ENCODE measurements at regions not wholly inside any gene's neighbourhood (a gene's known extent, or its start where the extent isn't known, plus 50 kb on each side); places are given as distances from the start of the nearest gene placed in this dataset.

DNA sequence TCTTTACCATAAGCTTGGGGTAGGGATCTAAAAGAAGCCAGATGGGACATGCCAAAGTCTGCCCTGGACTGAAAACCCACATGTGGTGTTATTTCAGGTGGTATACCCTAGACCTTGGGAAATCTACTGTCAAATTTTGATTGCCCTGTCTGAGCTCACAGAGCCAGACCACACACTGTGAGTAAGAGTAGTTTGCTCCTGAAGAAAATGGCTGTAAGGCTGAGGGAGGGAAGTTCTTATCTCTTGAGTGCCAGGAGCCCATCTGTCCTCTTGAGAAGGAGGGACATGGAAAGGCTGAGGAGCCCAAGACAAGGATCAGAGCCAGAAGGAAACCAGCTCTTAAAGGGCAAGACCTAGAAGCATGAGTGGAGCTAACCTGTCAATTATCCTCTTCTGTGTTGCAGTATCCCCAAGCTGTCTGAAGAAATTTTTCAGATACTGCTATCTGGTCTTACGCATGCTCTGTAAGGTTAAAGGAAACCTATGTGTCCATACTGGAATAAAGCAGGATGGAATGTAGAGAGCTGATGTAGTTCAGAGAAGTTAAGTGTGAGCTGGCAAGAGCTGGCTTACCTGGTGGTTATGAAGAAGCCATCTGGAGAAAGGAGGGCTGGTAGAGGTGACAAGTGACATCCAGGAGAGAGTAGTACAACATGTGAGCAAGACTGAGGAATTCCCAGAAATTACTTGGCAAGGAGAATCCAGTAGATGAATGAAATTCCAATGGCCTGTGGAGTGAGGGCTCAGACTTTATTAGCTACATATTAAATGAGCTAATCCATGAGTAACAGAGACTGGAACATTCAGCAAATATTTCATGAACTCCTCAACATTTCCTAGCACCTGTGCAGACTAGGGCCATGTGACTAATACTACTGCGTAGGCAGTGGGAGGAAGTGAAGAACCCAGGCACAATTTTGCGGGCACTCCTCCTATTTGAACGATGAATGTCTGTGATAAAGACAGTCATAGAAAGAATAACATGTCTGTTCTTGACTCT lies 389.1 kb upstream of the KIF2A start:
- no peak for DNase-seq (ENCODE audit: low read depth)
- no peak overlapping the region for H3K4me3 ChIP-seq (ENCODE audit: low read depth, low read length)

GRCh38 chr5:61918611-61919010 lies 387.4 kb upstream of the KIF2A start:
- no peak for DNase-seq (ENCODE audit: low read depth)
- H3K4me3 ChIP-seq (ENCODE audit: low read depth, low read length) = no peak overlapping the region

DNA sequence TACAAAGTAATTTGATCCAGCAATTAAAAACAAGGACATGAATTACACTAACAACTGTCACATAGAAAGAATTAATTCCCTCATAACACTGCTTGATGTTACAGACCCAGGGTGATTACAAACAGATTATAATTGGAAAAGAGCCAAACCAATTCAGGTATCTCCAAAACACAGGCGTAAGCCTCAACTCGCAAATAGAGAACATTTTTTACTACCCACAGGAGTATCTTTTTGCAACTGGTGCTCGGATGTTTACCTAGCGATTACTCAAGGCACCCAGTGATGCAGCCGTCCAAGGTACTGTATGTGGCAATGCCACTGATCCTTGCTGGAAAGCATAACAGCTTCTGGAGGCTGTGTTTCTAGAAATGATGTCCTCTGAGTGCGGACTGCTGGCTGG lies 386.1 kb upstream of the KIF2A start:
- H3K4me3 ChIP-seq (ENCODE audit: low read depth, low read length) = no peak overlapping the region
- DNase-seq (ENCODE audit: low read depth) = no peak

DNA sequence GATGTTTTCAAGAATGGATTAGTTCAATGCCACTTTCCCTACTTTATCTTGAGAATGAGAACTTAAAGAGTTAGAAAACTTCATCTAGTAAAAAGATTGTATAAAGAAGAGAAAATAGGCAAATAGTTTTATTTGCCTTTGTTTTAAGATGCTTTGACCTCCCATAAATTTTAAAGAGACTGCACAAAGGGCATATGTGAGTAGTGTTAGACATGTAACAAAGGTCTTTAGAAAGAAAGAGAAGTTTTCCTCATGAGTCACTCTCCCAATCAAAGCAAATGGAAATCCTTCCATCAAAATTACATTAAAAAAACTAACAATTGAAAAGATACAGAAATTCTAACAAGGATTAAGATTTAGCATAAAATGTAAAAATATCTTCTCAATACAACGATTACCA lies 381.8 kb upstream of the KIF2A start:
- no peak overlapping the region for H3K4me3 ChIP-seq (ENCODE audit: low read depth, low read length)
- DNase-seq (ENCODE audit: low read depth) = no peak

DNA sequence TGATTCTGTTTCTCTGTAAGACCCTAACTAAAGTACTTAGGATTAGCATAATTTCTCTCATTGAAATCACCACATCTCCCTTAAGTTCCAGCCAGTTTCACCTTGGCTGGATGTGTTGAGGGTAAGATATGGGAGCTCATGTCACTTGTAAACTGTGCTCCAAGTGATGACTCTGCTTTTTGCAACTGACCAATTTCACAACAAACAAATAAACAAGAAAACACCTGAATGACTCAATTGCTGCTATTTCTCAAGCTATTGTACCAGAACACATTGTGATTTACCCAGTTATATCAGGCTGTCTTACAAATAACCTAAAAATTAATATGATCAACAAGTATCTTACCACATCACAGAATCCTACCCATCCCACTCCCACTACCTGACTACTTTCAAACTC lies 379.1 kb upstream of the KIF2A start:
- H3K4me3 ChIP-seq (ENCODE audit: low read depth, low read length) = no peak overlapping the region
- DNase-seq (ENCODE audit: low read depth) = no peak

DNA sequence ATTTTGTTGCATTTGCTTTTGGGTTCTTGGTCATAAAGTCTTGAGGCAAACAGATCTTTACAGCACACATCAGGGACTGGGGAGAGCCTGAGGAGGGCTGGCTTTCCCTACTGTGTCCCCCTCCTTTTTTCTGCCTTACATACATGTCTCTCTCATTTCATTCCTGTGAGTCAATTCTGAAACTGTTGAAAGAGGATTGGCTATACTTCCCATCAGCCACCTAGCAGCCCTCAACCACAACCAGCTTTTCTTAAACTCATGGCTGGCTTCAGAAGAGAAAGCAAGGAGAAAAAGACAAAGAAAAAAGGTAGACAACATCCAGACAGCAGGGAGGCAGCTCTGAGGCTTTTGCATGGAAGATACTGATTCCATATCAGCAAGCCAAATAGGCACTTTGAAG lies 374.8 kb upstream of the KIF2A start:
- DNase-seq (ENCODE audit: low read depth) = no peak
- H3K4me3 ChIP-seq (ENCODE audit: low read depth, low read length) = no peak overlapping the region

DNA sequence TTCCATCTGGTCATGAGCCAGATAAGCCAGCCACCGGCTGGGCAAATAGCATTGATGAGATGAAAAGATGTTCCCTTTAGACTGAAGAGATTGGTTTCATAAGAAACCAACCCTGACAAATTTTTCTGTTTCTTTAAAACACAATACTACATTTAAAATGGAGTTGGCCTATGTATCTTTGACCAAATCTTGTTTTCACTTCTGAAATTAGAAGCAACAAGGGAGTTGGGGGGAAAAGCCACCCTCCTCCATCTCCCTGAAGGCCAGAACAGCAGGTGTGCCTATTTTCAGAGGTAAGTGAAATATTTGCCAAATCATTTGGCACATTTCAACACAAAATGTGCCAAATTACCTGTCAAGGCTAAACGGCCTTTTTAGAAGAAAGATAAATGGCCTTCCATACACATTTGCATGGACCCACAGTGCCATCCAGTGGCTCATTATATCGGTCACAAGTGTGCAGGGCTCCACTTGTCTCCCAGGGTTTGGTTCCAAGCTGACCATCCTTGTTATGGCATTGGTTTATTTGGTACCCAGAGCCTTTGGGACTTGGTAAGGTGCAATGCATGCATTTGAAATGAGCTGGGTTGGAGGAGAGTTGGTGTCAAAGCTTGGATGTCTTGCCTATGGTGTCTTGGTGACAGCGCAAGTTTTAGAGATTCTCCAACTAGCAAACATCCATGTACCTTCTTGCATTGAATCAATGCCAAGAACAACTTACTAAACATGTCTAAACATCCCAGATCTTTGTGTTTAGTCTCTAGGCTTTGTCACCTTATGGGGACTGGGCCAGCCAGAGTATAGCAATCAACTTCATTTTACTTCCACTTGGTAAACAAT lies 372.0 kb upstream of the KIF2A start:
- no peak overlapping the region for H3K4me3 ChIP-seq (ENCODE audit: low read depth, low read length)
- DNase-seq (ENCODE audit: low read depth) = no peak

DNA sequence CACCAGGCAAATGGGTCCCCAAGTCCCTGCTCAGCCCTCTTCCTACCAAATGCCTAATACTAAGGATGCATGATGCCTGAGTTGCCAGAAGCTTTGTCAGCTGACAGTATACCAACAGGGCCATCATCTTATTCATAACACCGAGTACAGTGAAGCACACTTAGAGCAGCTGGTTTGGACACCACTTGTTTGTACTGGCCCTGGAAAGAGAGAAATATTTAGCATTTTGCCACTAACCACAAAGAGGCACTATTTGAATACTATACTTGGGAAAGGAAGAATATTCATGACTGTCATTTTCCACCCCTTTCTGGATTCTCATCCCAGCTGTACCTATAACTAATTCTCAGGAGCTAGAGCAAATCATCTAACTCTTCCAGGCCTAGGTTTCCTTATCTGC lies 364.4 kb upstream of the KIF2A start:
- H3K4me3 ChIP-seq (ENCODE audit: low read depth, low read length) = no peak overlapping the region
- DNase-seq (ENCODE audit: low read depth) = no peak

- DNase-seq (ENCODE audit: low read depth) = no peak
- no peak overlapping the region for H3K4me3 ChIP-seq (ENCODE audit: low read depth, low read length)
These were observed 363.4 kb upstream of the KIF2A start for GRCh38 chr5:61942462-61943049.

- no peak for DNase-seq (ENCODE audit: low read depth)
- H3K4me3 ChIP-seq (ENCODE audit: low read depth, low read length) = no peak overlapping the region
These were observed 362.3 kb upstream of the KIF2A start for GRCh38 chr5:61943713-61944112.

DNA sequence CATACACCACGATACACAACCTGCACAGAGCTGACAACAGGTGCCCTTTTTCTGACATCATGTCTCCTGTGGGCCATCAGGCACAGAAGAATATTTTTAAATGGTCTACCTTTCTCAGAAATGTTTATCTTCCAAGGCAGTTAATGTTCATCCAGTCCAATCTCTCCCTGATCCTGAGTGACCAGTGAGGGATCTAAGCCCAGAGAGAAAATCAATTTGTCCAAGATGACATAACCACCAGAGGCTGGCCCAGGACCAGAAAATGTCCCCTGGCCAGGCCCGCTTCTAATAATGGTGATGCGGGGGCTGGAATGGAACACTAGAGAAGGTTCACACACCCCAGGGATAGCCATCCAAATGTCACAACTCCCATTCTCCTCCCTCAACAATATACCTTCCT lies 357.9 kb upstream of the KIF2A start:
- no peak for DNase-seq (ENCODE audit: low read depth)
- no peak overlapping the region for H3K4me3 ChIP-seq (ENCODE audit: low read depth, low read length)

DNA sequence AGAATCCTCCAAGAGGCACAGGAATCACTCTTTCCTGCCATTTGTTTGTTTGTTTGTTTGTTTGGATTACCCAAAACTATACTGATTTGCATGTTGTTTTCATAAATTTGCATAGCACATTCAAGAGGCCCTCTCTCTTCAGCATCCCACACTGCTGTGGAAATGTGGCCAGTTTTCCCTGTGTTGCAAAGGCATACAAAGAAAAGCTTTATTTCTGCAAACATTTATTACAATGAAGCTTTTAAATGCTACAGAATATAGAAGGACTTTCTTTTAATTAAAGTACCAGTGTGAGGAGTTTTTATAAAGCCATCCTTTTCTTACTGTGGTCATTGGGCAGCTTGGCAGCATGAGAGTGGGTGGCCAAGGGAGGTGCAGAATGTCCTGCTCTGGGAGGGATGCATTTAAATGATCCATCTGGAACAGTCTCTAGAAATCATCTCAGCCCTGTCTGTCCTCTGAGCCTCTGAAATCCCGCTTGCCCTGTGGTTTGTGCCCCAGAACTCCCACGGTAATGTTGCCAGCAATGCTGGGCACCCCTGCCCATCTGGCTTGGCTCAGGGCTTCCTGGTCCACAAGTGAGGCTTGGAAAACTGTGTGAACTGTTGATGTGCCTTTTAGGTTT lies 356.8 kb upstream of the KIF2A start:
- no peak for DNase-seq (ENCODE audit: low read depth)
- no peak overlapping the region for H3K4me3 ChIP-seq (ENCODE audit: low read depth, low read length)

GRCh38 chr5:61949679-61950435 lies 356.1 kb upstream of the KIF2A start:
- H3K4me3 ChIP-seq (ENCODE audit: low read depth, low read length) = no peak overlapping the region
- no peak for DNase-seq (ENCODE audit: low read depth)

DNA sequence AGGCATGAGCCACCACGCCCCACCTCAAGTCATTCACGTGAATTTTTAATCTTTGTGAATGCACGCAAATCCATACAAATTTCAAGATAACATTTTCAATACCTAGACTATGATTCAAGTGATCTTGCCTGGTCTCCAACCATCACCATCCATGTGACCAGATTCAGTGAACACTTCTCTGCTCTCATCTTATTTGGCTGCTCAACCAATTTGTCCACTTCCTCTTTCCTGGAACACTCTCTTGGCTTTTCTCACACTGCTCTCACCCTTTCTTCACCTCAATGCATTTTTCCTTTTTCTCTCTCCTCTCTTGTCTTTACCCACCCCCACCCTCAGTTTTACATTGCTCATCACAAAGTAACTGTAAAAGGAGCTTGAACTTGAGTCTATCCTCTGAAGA lies 354.7 kb upstream of the KIF2A start:
- H3K4me3 ChIP-seq (ENCODE audit: low read depth, low read length) = no peak overlapping the region
- DNase-seq (ENCODE audit: low read depth) = no peak

DNA sequence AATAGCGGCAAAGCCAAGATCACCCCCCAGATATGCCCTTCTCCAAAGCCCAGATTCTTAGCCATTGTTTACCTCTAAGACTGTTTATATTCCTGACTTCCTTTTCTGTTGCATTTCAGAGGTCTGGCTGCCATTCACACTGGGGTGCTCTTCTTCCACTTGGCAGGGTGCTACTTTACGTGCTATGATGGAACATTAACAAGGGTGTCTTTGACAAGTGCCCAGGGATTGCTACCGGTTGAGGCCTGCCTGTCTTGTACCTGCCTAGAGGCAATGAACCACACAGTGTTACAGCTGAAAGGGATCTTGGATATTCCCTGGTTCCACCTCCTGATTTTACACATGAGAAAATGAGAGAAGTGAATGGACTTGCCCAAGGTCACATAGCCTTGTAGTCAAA lies 352.1 kb upstream of the KIF2A start:
- no peak for DNase-seq (ENCODE audit: low read depth)
- no peak overlapping the region for H3K4me3 ChIP-seq (ENCODE audit: low read depth, low read length)

DNA sequence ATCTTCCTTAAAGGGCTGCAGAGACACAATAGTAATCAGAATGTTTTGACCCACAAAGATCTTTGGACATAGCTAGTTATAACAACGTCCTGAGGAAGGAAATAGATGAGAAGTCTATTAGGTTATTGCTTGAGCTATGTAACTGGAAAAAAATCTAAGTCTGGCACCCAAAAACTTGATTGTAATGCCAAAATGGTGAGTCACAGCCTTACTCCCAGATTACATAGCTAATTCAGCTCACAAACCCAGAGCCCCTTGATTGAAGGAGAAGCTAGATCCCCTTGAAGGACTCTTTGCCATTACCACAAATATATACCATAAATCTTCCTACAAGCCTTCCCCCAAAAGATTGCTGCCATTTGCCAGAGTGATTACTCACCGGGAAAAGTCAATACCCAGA lies 341.8 kb upstream of the KIF2A start:
- H3K4me3 ChIP-seq (ENCODE audit: low read depth, low read length) = no peak overlapping the region
- no peak for DNase-seq (ENCODE audit: low read depth)

GRCh38 chr5:61965069-61965468 lies 340.9 kb upstream of the KIF2A start:
- no peak overlapping the region for H3K4me3 ChIP-seq (ENCODE audit: low read depth, low read length)
- no peak for DNase-seq (ENCODE audit: low read depth)

- no peak for DNase-seq (ENCODE audit: low read depth)
- no peak overlapping the region for H3K4me3 ChIP-seq (ENCODE audit: low read depth, low read length)
These were observed 340.5 kb upstream of the KIF2A start for GRCh38 chr5:61965490-61965889.

- no peak overlapping the region for H3K4me3 ChIP-seq (ENCODE audit: low read depth, low read length)
- DNase-seq (ENCODE audit: low read depth) = no peak
These were observed 339.6 kb upstream of the KIF2A start for GRCh38 chr5:61966296-61966955.
